ENCODE measurements at regions not wholly inside any gene's neighbourhood (a gene's known extent, or its start where the extent isn't known, plus 50 kb on each side); places are given as distances from the start of the nearest gene placed in this dataset.

DNA sequence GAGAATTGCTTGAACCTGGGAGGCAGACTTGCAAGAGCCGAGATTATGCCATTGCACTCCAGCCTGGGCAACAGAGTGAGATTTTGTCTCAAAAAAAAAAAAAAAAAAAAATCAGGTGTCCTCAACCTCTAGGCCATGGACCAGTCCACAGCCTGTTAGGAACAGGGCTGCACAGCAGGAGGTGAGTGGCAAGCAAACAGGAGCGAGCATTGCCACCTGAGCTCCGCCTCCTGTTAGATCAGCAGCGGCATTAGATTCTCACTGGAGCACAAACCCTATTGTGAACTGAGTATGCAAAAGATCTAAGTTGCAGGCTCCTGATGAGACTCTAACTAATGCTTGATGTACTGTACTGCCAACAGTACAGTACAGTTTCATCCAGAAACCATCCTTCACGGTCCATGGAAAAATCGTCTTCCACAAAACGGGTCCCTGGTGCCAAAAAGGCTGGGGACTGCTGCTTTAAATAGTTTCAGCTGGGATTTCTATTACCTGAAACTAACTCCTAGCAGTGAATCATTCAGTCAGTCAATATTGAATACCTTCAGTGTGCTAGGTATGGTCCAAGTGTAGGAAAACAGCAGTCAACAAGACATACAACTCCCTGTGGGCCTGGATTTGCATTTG is 56.3 kb upstream of the DHX40 start:
- POLR2A ChIA-PET = interaction anchor here (0.7 kb wide), 1 partner anchor 1534 kb away, joined by 7 read pairs; no protein-coding TSS in a partner anchor

DNA sequence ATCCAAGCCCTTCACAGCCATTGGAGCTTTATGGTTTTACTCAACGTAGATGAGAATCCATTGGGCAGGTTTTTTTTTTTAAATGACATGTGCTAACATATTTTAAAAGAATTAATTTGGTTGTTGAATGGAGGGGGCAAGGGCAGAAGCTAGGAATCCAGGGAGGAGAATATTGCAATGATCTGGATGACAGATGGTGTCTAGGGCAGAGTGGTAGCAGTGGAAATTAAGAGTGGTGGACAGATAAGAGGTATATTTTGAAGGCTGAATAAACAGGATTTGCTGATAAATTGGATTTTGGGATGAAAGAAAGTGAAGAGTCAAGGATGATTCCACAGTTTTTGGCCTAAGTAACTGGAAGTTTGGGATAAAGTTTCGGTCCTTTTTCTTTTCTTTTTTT is 54.8 kb upstream of the DHX40 start:
- no peak for DNase-seq (ENCODE audit: extremely low spot score)
- POLR2A ChIA-PET = no interaction called here

More for the DNA sequence above, 56.3 kb upstream of the DHX40 start:
- CTCF ChIA-PET = interaction anchor here (1.2 kb wide), 2 partner anchors 9 to 51 kb away, joined by 3 read pairs; no protein-coding TSS in a partner anchor
- TF ChIP-seq CTCF (IDR thresholded peaks at IDR 0.05; ENCODE audit: control extremely low read depth, extremely low read depth, low read depth, missing control alignments) = no peak
- no peak for DNase-seq (ENCODE audit: extremely low spot score)

DNA sequence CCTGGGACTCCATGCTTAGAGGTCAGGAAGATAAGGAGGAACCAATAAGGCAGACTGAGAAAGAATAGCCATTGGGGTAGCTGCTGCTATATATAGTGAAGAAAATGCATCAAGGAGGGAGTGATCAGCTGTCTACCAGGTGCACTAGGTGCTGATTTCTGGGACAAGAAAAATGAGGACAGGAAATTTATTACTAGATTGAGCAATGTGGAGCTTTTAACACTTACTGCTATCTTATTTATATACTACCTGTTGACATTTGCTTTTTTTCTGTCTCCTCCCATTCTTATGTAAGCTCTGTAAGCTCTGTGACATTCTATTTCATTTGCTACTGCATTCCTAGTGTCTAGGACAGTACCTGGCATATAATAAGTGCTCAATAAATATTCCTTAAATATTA is 53.7 kb upstream of the DHX40 start:
- DNase-seq (ENCODE audit: extremely low spot score) = no peak
- POLR2A ChIA-PET = interaction anchor here (0.5 kb wide), 1 partner anchor 351 kb away, joined by 3 read pairs; no protein-coding TSS in a partner anchor
- CTCF ChIA-PET = interaction anchor here (0.8 to 1.2 kb wide), 3 partner anchors 10 to 201 kb away, joined by 3 to 5 read pairs (median 3); no protein-coding TSS in a partner anchor
- no peak for TF ChIP-seq CTCF (IDR thresholded peaks at IDR 0.05; ENCODE audit: control extremely low read depth, extremely low read depth, low read depth, missing control alignments)

More for the DNA sequence above, 54.8 kb upstream of the DHX40 start:
- no peak for TF ChIP-seq CTCF (IDR thresholded peaks at IDR 0.05; ENCODE audit: control extremely low read depth, extremely low read depth, low read depth, missing control alignments)
- CTCF ChIA-PET = interaction anchor here (1.0 kb wide), 1 partner anchor 11 kb away, joined by 6 read pairs; no protein-coding TSS in a partner anchor

GRCh38 chr17:59512844-59513385 is 52.5 kb upstream of the DHX40 start:
- CTCF ChIA-PET = interaction anchor here (1.0 to 1.2 kb wide), 2 partner anchors 9 to 40 kb away, joined by 3 read pairs; no protein-coding TSS in a partner anchor
- POLR2A ChIA-PET = no interaction called here
- TF ChIP-seq CTCF (IDR thresholded peaks at IDR 0.05; ENCODE audit: control extremely low read depth, extremely low read depth, low read depth, missing control alignments) = no peak
- DNase-seq (ENCODE audit: extremely low spot score) = no peak

GRCh38 chr17:59513934-59514841 is 51.2 kb upstream of the DHX40 start:
- no peak for DNase-seq (ENCODE audit: extremely low spot score)
- no peak for TF ChIP-seq CTCF (IDR thresholded peaks at IDR 0.05; ENCODE audit: control extremely low read depth, extremely low read depth, low read depth, missing control alignments)
- ChIA-PET POLR2A (no interaction called here), CTCF (interaction anchor here (1.0 to 1.2 kb wide), 3 partner anchors 12 to 41 kb away, joined by 3 read pairs; no protein-coding TSS in a partner anchor)
